Trophoblast cell (in vitro differentiated cells and primary cell): ENCODE measurements at regions not wholly inside any gene's neighbourhood (a gene's known extent, or its start where the extent isn't known, plus 50 kb on each side); places are given as distances from the start of the nearest gene placed in this dataset.
A peak's percentile ranks its signal among the peaks of the same experiment; 100 is the strongest.

Source experiments
- DNase-seq, 2 donors: peaks; one replicate each; pipeline ENCODE4 v3.0.0-alpha.2; 2016
- H2AFZ ChIP-seq: 2 replicates; pipeline ENCODE4 v1.6.1; 2013; ENCODE audit warnings: low read length, moderate library complexity, mild to moderate bottlenecking; ENCODE audit not compliant: insufficient read depth, poor library complexity
- H2AK5ac ChIP-seq: 2 replicates; pipeline ENCODE4 v1.6.1; 2013; ENCODE audit warnings: mild to moderate bottlenecking, low read length
- H2BK120ac ChIP-seq: 2 replicates; pipeline ENCODE4 v1.6.1; 2013; ENCODE audit warnings: low read length, mild to moderate bottlenecking, moderate library complexity; ENCODE audit not compliant: insufficient read depth, poor library complexity
- H2BK12ac ChIP-seq: 2 replicates; pipeline ENCODE4 v1.6.1; 2013; ENCODE audit warnings: mild to moderate bottlenecking, low read length, moderate library complexity
- H2BK5ac ChIP-seq: 2 replicates; pipeline ENCODE4 v1.6.1; 2013; ENCODE audit warnings: low read length, low read depth, moderate library complexity, mild to moderate bottlenecking; ENCODE audit not compliant: poor library complexity
- H3K14ac ChIP-seq: 2 replicates; pipeline ENCODE4 v1.6.1; 2013; ENCODE audit warnings: mild to moderate bottlenecking, low read length
- H3K18ac ChIP-seq: 2 replicates; pipeline ENCODE4 v1.6.1; 2013; ENCODE audit warnings: mild to moderate bottlenecking, low read length
- H3K23ac ChIP-seq: 2 replicates; pipeline ENCODE4 v1.6.1; 2013; ENCODE audit warnings: low read length
- H3K27ac ChIP-seq: 2 replicates; pipeline ENCODE4 v1.5.1; 2013; ENCODE audit warnings: low read depth, mild to moderate bottlenecking, inconsistent platforms, low read length, moderate library complexity
- H3K27me3 ChIP-seq: 2 replicates; pipeline ENCODE4 v1.6.1; 2013; ENCODE audit warnings: inconsistent platforms, mild to moderate bottlenecking, low read length, moderate library complexity; ENCODE audit not compliant: insufficient read depth
- H3K36me3 ChIP-seq, 2 experiments: 1 replicate in 1 of 2; 2 replicates in 1 of 2; pipeline ENCODE4 v1.6.1; 2013; ENCODE audit warnings: low read length in 2 of 2, mild to moderate bottlenecking in 2 of 2, moderate library complexity in 1 of 2; ENCODE audit not compliant: insufficient read depth in 2 of 2, control insufficient read depth in 1 of 2
- H3K4ac ChIP-seq: 2 replicates; pipeline ENCODE4 v1.6.1; 2013; ENCODE audit warnings: low read depth, mild to moderate bottlenecking, low read length, moderate library complexity
- H3K4me1 ChIP-seq, 2 experiments: 1 replicate in 1 of 2; 2 replicates in 1 of 2; pipeline ENCODE4 v1.6.1; 2013; ENCODE audit warnings: low read length in 2 of 2, mild to moderate bottlenecking in 2 of 2, moderate library complexity in 1 of 2; ENCODE audit not compliant: insufficient read depth in 2 of 2, control insufficient read depth in 1 of 2
- H3K4me2 ChIP-seq: 2 replicates; pipeline ENCODE4 v1.6.1; 2013; ENCODE audit warnings: inconsistent platforms, mild to moderate bottlenecking, low read length, moderate library complexity
- H3K4me3 ChIP-seq: 2 replicates; pipeline ENCODE4 v1.5.1; 2013; ENCODE audit warnings: mild to moderate bottlenecking, low read depth, low read length, inconsistent platforms
- H3K79me1 ChIP-seq: one replicate; pipeline ENCODE4 v1.6.1; 2013; ENCODE audit warnings: low read length
- H3K79me2 ChIP-seq: 2 replicates; pipeline ENCODE4 v1.6.1; 2013; ENCODE audit warnings: low read length, mild to moderate bottlenecking; ENCODE audit not compliant: control insufficient read depth, insufficient read depth, poor library complexity
- H3K9ac ChIP-seq: 2 replicates; pipeline ENCODE4 v1.6.1; 2013; ENCODE audit warnings: mild to moderate bottlenecking, low read length
- H3K9me3 ChIP-seq: 2 replicates; pipeline ENCODE4 v1.6.1; 2013; ENCODE audit warnings: low read depth, mild to moderate bottlenecking, control low read depth, inconsistent platforms, low read length; ENCODE audit not compliant: insufficient read depth
- H4K12ac ChIP-seq: 2 replicates; pipeline ENCODE4 v1.6.1; 2013; ENCODE audit warnings: low read depth, mild to moderate bottlenecking, low read length, moderate library complexity
- H4K8ac ChIP-seq: 2 replicates; pipeline ENCODE4 v1.6.1; 2013; ENCODE audit warnings: low read depth, mild to moderate bottlenecking, low read length, moderate library complexity
- H4K91ac ChIP-seq: one replicate; pipeline ENCODE4 v1.6.1; 2013; ENCODE audit warnings: low read depth, mild to moderate bottlenecking, low read length, moderate library complexity
- WGBS: extraction: QIAGEN DNeasy Blood & Tissue Kit; methylation state at CpG from one replicate; pipeline ENCODE4 v1.1.7; 2013; ENCODE audit warnings: missing lambda C conversion rate; ENCODE audit not compliant: insufficient read length, insufficient coverage; ENCODE audit errors: extremely low coverage; 5-methylcytosine and 5-hydroxymethylcytosine counted together

- no peak overlapping the region for H4K8ac ChIP-seq
- no peak overlapping the region for H4K12ac ChIP-seq
- H2AFZ ChIP-seq, result no peak overlapping the region
- no peak overlapping the region for H3K23ac ChIP-seq
- H3K27ac ChIP-seq, result no peak overlapping the region
- H4K91ac ChIP-seq, result no peak overlapping the region
- H2BK5ac ChIP-seq, result no peak overlapping the region
- H2AK5ac ChIP-seq, result no peak overlapping the region
- no peak overlapping the region for H3K4me2 ChIP-seq
- no peak overlapping the region for H3K18ac ChIP-seq
- no peaks in the 10 kb centered on the region for H3K9me3 ChIP-seq
- no peak for DNase-seq
- H3K79me2 ChIP-seq, result no peaks in the 10 kb centered on the region
- H3K4me3 ChIP-seq, result no peak overlapping the region
- H2BK120ac ChIP-seq, result no peak overlapping the region
- no peak overlapping the region for H3K4ac ChIP-seq
- no peaks in the 10 kb centered on the region for H3K27me3 ChIP-seq
- H3K9ac ChIP-seq, result no peak overlapping the region
- no peak overlapping the region for H3K14ac ChIP-seq
- H3K36me3 ChIP-seq, result no peaks in the 10 kb centered on the region
- H3K4me1 ChIP-seq, result no peaks in the 10 kb centered on the region
- H3K79me1 ChIP-seq, result no peaks in the 10 kb centered on the region
- no peak overlapping the region for H2BK12ac ChIP-seq
Observed at GRCh38 chr10:64385355-64385754, 864.2 kb downstream of the REEP3 start.

GRCh38 chr10:64394744-64395143 is 873.5 kb downstream of the REEP3 start:
- no peaks in the 10 kb centered on the region for H3K27me3 ChIP-seq
- WGBS, result no CpG with 5 or more reads among the region's 1 CpG
- no peak overlapping the region for H3K4me2 ChIP-seq

DNA sequence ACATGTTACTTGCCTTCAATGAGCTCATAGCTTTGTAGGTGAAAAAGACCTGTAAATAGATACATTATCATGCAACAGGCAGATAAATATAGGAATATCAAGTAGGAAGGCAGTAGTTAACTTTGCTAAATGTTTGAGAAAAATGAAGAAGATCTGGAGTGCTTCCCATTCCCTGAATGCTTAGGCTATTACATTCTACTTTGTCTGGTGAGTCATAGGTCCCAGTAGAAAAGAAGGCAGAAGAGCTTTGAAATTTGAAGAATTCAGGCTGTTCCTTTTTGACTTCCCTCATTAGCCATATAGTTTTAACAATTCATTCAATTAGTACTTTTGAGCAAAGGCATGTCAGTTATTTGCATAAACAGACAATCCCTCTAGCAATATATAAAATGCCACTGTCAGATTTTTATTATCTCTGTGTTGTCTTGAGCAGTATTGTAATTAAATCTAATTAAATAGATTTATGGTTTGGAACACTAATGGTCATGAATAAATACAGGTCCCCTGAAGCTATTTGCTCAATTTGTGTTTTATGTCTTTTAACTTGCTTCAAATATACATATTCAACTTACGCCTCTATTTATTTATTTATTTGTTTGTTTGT is 875.0 kb downstream of the REEP3 start:
- Histone ChIP-seq H2AFZ (no peak overlapping the region), H4K12ac (no peak overlapping the region), H4K91ac (no peak overlapping the region), H2BK5ac (no peak overlapping the region), H3K4me2 (no peak overlapping the region), H2BK120ac (no peak overlapping the region), H3K36me3 (no peaks in the 10 kb centered on the region), H3K79me1 (peaks cover 13% of the 10 kb centered on the region), H3K4me1 (peaks cover 2 to 13% of the 10 kb centered on the region in 2 experiments), H2AK5ac (no peak overlapping the region), H3K79me2 (no peaks in the 10 kb centered on the region), H3K27ac (peak overlapping the region; percentile 72), H3K9ac (no peak overlapping the region), H3K4ac (no peak overlapping the region), H3K14ac (no peak overlapping the region), H4K8ac (no peak overlapping the region), H3K27me3 (no peaks in the 10 kb centered on the region), H3K18ac (no peak overlapping the region), H3K23ac (no peak overlapping the region), H3K9me3 (no peaks in the 10 kb centered on the region), H3K4me3 (no peak overlapping the region), H2BK12ac (no peak overlapping the region)
- DNase-seq, result peak in 1 of 2 donors; percentile 64
- WGBS, result no CpG with 5 or more reads among the region's 1 CpG

More at GRCh38 chr10:64394744-64395143, 873.5 kb downstream of the REEP3 start:
- H3K4me1 ChIP-seq, result peaks cover 2 to 13% of the 10 kb centered on the region in 2 experiments
- H3K9ac ChIP-seq, result no peak overlapping the region
- no peak overlapping the region for H3K14ac ChIP-seq
- no peak overlapping the region for H4K12ac ChIP-seq
- H3K23ac ChIP-seq, result no peak overlapping the region
- no peaks in the 10 kb centered on the region for H3K36me3 ChIP-seq
- H2AK5ac ChIP-seq, result no peak overlapping the region
- no peak overlapping the region for H3K4me3 ChIP-seq
- peak overlapping the region; percentile 93 for H2BK120ac ChIP-seq
- H3K18ac ChIP-seq, result no peak overlapping the region
- H3K79me2 ChIP-seq, result no peaks in the 10 kb centered on the region
- H4K8ac ChIP-seq, result no peak overlapping the region
- H3K9me3 ChIP-seq, result no peaks in the 10 kb centered on the region
- H2BK12ac ChIP-seq, result peak overlapping the region; percentile 96
- peak overlapping the region; percentile 88 for H2BK5ac ChIP-seq
- no peak overlapping the region for H3K4ac ChIP-seq
- peak; percentile 56 to 68 for DNase-seq
- peak overlapping the region; percentile 89 for H4K91ac ChIP-seq
- no peak overlapping the region for H2AFZ ChIP-seq
- H3K79me1 ChIP-seq, result peaks cover 13% of the 10 kb centered on the region
- H3K27ac ChIP-seq, result peak overlapping the region; percentile 71

- H3K4me2 ChIP-seq, result no peak overlapping the region
- WGBS, result no CpG with 5 or more reads among the region's 8 CpGs
- H3K9ac ChIP-seq, result no peak overlapping the region
- H3K9me3 ChIP-seq, result no peaks in the 10 kb centered on the region
- H4K91ac ChIP-seq, result peak overlapping the region; percentile 75
- H2BK5ac ChIP-seq, result peak overlapping the region; percentile 78
- peak overlapping the region; percentile 76 for H2BK120ac ChIP-seq
- no peak overlapping the region for H2AK5ac ChIP-seq
- H3K4me1 ChIP-seq, result peaks cover 2 to 13% of the 10 kb centered on the region in 2 experiments
- H2BK12ac ChIP-seq, result peak overlapping the region; percentile 85
- H3K36me3 ChIP-seq, result no peaks in the 10 kb centered on the region
- H3K4me3 ChIP-seq, result no peak overlapping the region
- H3K79me1 ChIP-seq, result peaks cover 13% of the 10 kb centered on the region
- no peak overlapping the region for H4K12ac ChIP-seq
- no peak overlapping the region for H3K4ac ChIP-seq
- peak overlapping the region; percentile 36 for H3K14ac ChIP-seq
- peak overlapping the region; percentile 63 for H3K27ac ChIP-seq
- H3K27me3 ChIP-seq, result no peaks in the 10 kb centered on the region
- no peak overlapping the region for H4K8ac ChIP-seq
- peak overlapping the region; percentile 56 for H2AFZ ChIP-seq
- no peaks in the 10 kb centered on the region for H3K79me2 ChIP-seq
- H3K18ac ChIP-seq, result no peak overlapping the region
- H3K23ac ChIP-seq, result no peak overlapping the region
- DNase-seq, result no peak
Observed at GRCh38 chr10:64397125-64397524, 875.9 kb downstream of the REEP3 start.
